ENCODE measurements at regions not wholly inside any gene's neighbourhood (a gene's known extent, or its start where the extent isn't known, plus 50 kb on each side); places are given as distances from the start of the nearest gene placed in this dataset.

- WGBS (ENCODE audit: insufficient coverage, low coverage, low lambda C conversion rate, missing lambda C conversion rate) = 84% methylated on average over 1 of the region's 1 CpG
- intact Hi-C loops (cut with DNase I) = no loop called here
- Histone ChIP-seq H3K27me3 (no peaks in the 10 kb centered on the region), H3K4me3 (no peak overlapping the region), H3K9me3 (no peaks in the 10 kb centered on the region), H3K27ac (no peak overlapping the region), H3K4me1 (no peaks in the 10 kb centered on the region), H3K36me3 (no peaks in the 10 kb centered on the region)
- ATAC-seq = no peak
- no peak for TF ChIP-seq POLR2A (IDR thresholded peaks at IDR 0.05)
- TF ChIP-seq CTCF (IDR thresholded peaks at IDR 0.05) = no peak
- DNase-seq = no peak
These were observed 1073.0 kb upstream of the MAP3K7 start for GRCh38 chr6:91659891-91660290.

GRCh38 chr6:91654793-91655192 lies 1067.9 kb upstream of the MAP3K7 start:
- Histone ChIP-seq H3K27ac (no peak overlapping the region), H3K4me3 (no peak overlapping the region), H3K36me3 (no peaks in the 10 kb centered on the region), H3K27me3 (no peaks in the 10 kb centered on the region), H3K4me1 (peaks cover 0 to 17% (median 4%) of the 10 kb centered on the region in 4 donors), H3K9me3 (no peaks in the 10 kb centered on the region)
- intact Hi-C loops (cut with DNase I) = no loop called here
- DNase-seq (no peak), ATAC-seq (peak in 1 of 4 donors; percentile 20)
- TF ChIP-seq POLR2A (IDR thresholded peaks at IDR 0.05) (no peak), CTCF (IDR thresholded peaks at IDR 0.05) (no peak)
- WGBS (ENCODE audit: insufficient coverage, low coverage, low lambda C conversion rate, missing lambda C conversion rate) = 44% methylated on average over 5 of the region's 6 CpGs

- no peaks in the 10 kb centered on the region for H3K9me3 ChIP-seq
- intact Hi-C loops (cut with DNase I) = no loop called here
- no peaks in the 10 kb centered on the region for H3K27me3 ChIP-seq
- no peak for DNase-seq
- H3K27ac ChIP-seq = no peak overlapping the region
- TF ChIP-seq POLR2A (IDR thresholded peaks at IDR 0.05) = no peak
- 28% methylated on average over 3 of the region's 3 CpGs for whole genome bisulfite sequencing (ENCODE audit: insufficient coverage, low coverage, low lambda C conversion rate, missing lambda C conversion rate)
- H3K4me3 ChIP-seq = no peak overlapping the region
- H3K4me1 ChIP-seq = peaks cover 0 to 17% (median 4%) of the 10 kb centered on the region in 4 donors
- no peaks in the 10 kb centered on the region for H3K36me3 ChIP-seq
- peak in 1 of 4 donors; percentile 12 for ATAC-seq
These were observed 1067.5 kb upstream of the MAP3K7 start for GRCh38 chr6:91654357-91654756.

GRCh38 chr6:91653895-91654294 lies 1067.0 kb upstream of the MAP3K7 start:
- no peaks in the 10 kb centered on the region for H3K27me3 ChIP-seq
- peak; percentile 50 to 81 (median 72) for ATAC-seq
- H3K9me3 ChIP-seq = no peaks in the 10 kb centered on the region
- no peak for DNase-seq
- H3K4me3 ChIP-seq = no peak overlapping the region
- no peak overlapping the region for H3K27ac ChIP-seq
- WGBS (ENCODE audit: insufficient coverage, low coverage, low lambda C conversion rate, missing lambda C conversion rate) = 18% methylated on average over 5 of the region's 5 CpGs
- no peak for TF ChIP-seq CTCF (IDR thresholded peaks at IDR 0.05)
- TF ChIP-seq POLR2A (IDR thresholded peaks at IDR 0.05) = no peak
- H3K4me1 ChIP-seq = peaks cover 0 to 17% (median 4%) of the 10 kb centered on the region in 4 donors
- no peaks in the 10 kb centered on the region for H3K36me3 ChIP-seq
- intact Hi-C loops (cut with DNase I) = no loop called here

- intact Hi-C loops (cut with DNase I) = no loop called here
These were observed 1066.3 kb upstream of the MAP3K7 start for GRCh38 chr6:91653076-91653723.

More at GRCh38 chr6:91653076-91653723, 1066.3 kb upstream of the MAP3K7 start:
- H3K4me3 ChIP-seq = no peak overlapping the region
- no peaks in the 10 kb centered on the region for H3K27me3 ChIP-seq
- no peaks in the 10 kb centered on the region for H3K36me3 ChIP-seq
- TF ChIP-seq POLR2A (IDR thresholded peaks at IDR 0.05) (no peak), CTCF (IDR thresholded peaks at IDR 0.05) (no peak)
- H3K9me3 ChIP-seq = no peaks in the 10 kb centered on the region
- H3K4me1 ChIP-seq = peaks cover 0 to 17% (median 4%) of the 10 kb centered on the region in 4 donors
- H3K27ac ChIP-seq = no peak overlapping the region
- DNase-seq (no peak), ATAC-seq (no peak)
- WGBS (ENCODE audit: insufficient coverage, low coverage, low lambda C conversion rate, missing lambda C conversion rate) = 64% methylated on average over 5 of the region's 6 CpGs
